ENCODE measurements at regions not wholly inside any gene's neighbourhood (a gene's known extent, or its start where the extent isn't known, plus 50 kb on each side); places are given as distances from the start of the nearest gene placed in this dataset.

GRCh38 chr14:62592877-62593276 lies 452.4 kb downstream of the KCNH5 start:
- CTCF ChIA-PET = no interaction called here

DNA sequence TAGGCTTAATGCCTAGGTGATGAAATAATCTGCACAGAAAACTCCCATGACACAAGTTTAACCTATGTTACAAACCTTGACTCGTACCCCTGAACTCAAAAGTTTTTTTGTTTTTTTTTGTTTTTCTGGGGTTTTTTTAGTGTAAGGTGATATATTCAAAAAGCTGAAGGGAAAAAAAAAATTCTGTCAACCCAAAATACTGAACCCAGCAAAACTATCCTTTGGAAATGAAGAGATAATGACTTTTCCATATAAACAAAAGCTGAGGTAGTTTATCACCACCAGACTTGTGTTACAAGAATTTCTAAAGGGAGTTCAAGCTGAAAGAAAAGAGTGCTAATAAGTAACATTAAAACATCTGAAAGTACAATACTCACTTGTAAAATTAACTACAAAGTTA lies 448.1 kb downstream of the KCNH5 start:
- H3K27me3 ChIP-seq (replicated peaks; ENCODE audit: control insufficient read depth, insufficient read depth, low read length) = no peaks in the 10 kb centered on the region
- no peaks in the 10 kb centered on the region for H3K36me3 Mint-ChIP-seq (ENCODE audit: insufficient read depth, unreplicated experiment)
- no peak overlapping the region for H3K4me3 ChIP-seq (ENCODE audit: low read depth, low read length)
- no peak for DNase-seq
- H3K4me1 Mint-ChIP-seq (ENCODE audit: low read depth, unreplicated experiment) = no peaks in the 10 kb centered on the region
- no TSS peak for BruUV-seq (replicated peaks)
- intact Hi-C loops (cut with micrococcal nuclease; ENCODE audit: unreplicated experiment) = no loop called here
- POLR2A ChIA-PET = no interaction called here
- TF ChIP-seq, protein P1, sequence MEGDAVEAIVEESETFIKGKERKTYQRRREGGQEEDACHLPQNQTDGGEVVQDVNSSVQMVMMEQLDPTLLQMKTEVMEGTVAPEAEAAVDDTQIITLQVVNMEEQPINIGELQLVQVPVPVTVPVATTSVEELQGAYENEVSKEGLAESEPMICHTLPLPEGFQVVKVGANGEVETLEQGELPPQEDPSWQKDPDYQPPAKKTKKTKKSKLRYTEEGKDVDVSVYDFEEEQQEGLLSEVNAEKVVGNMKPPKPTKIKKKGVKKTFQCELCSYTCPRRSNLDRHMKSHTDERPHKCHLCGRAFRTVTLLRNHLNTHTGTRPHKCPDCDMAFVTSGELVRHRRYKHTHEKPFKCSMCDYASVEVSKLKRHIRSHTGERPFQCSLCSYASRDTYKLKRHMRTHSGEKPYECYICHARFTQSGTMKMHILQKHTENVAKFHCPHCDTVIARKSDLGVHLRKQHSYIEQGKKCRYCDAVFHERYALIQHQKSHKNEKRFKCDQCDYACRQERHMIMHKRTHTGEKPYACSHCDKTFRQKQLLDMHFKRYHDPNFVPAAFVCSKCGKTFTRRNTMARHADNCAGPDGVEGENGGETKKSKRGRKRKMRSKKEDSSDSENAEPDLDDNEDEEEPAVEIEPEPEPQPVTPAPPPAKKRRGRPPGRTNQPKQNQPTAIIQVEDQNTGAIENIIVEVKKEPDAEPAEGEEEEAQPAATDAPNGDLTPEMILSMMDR (IDR thresholded peaks at IDR 0.05; ENCODE audit: insufficient read depth in 1 of 2, low read depth in 1 of 2, low read length in 1 of 2, severe bottlenecking in 1 of 2, unreplicated experiment in 1 of 2) = no peak
- H3K9me3 Mint-ChIP-seq (ENCODE audit: unreplicated experiment) = peaks cover 19% of the 10 kb centered on the region
- H3K36me3 ChIP-seq (ENCODE audit: control insufficient read depth, insufficient read depth, low read length) = no peaks in the 10 kb centered on the region
- H3K9me3 ChIP-seq = peaks cover 9% of the 10 kb centered on the region
- H3K27me3 Mint-ChIP-seq (ENCODE audit: insufficient read depth, unreplicated experiment) = no peaks in the 10 kb centered on the region
- CTCF ChIA-PET = no interaction called here
- H3K4me3 Mint-ChIP-seq (ENCODE audit: unreplicated experiment) = no peak overlapping the region
- H3K4me1 ChIP-seq = no peaks in the 10 kb centered on the region
- H3K27ac Mint-ChIP-seq (ENCODE audit: unreplicated experiment) = no peak overlapping the region

More at GRCh38 chr14:62592877-62593276, 452.4 kb downstream of the KCNH5 start:
- Histone ChIP-seq H3K9me3 (peaks cover 9% of the 10 kb centered on the region), H3K27me3 (replicated peaks; ENCODE audit: control insufficient read depth, insufficient read depth, low read length) (no peaks in the 10 kb centered on the region), H3K4me3 (ENCODE audit: low read depth, low read length) (no peak overlapping the region), H3K4me1 (no peaks in the 10 kb centered on the region), H3K36me3 (ENCODE audit: control insufficient read depth, insufficient read depth, low read length) (no peaks in the 10 kb centered on the region)
- Mint-ChIP-seq H3K36me3 (ENCODE audit: insufficient read depth, unreplicated experiment) (no peaks in the 10 kb centered on the region), H3K4me1 (ENCODE audit: low read depth, unreplicated experiment) (no peaks in the 10 kb centered on the region), H3K27me3 (ENCODE audit: insufficient read depth, unreplicated experiment) (no peaks in the 10 kb centered on the region), H3K27ac (ENCODE audit: unreplicated experiment) (no peak overlapping the region), H3K9me3 (ENCODE audit: unreplicated experiment) (peaks cover 11% of the 10 kb centered on the region), H3K4me3 (ENCODE audit: unreplicated experiment) (no peak overlapping the region)
- intact Hi-C loops (cut with micrococcal nuclease; ENCODE audit: unreplicated experiment) = no loop called here
- TF ChIP-seq, protein P1 (IDR thresholded peaks at IDR 0.05; ENCODE audit: insufficient read depth in 1 of 2, low read depth in 1 of 2, low read length in 1 of 2, severe bottlenecking in 1 of 2, unreplicated experiment in 1 of 2) = no peak
- POLR2A ChIA-PET = no interaction called here
- no TSS peak for BruUV-seq (replicated peaks)
- no peak for DNase-seq

DNA sequence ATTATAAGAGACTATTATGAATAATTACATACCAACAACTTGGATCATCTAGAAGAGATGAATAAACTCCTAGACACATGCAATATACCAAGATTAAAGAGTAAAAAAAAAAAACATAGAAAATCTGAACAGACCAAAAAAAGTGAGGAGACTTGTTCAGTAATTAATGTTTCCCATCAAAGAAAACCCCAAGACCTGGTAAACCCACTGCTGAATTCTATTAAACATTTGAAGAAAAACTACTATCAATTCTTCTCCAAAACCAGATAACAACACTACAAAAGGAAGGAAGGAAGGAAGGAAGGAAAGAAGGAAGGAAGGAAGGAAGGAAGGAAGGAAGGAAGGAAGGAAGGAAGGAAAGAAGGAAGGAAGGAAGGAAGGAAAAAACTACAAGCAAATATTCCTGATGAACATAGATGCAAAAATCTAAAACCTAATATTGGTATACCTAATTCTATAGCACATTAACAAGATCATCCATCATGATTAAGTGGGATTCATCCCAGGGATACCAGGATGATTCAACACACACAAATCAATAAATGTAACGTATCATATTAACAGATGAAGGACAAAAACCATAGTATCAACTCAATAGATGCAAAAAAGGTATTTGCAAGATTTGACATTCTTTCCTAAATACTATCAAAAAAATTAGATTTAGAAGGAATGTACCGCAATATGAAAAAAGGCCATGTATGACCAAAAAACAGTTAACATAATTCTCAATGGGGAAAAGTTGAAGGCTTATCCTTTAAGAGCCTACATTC lies 445.5 kb downstream of the KCNH5 start:
- peaks cover 19% of the 10 kb centered on the region for H3K9me3 Mint-ChIP-seq (ENCODE audit: unreplicated experiment)
- Histone ChIP-seq H3K27me3 (replicated peaks; ENCODE audit: control insufficient read depth, insufficient read depth, low read length) (no peaks in the 10 kb centered on the region), H3K4me1 (no peaks in the 10 kb centered on the region), H3K4me3 (ENCODE audit: low read depth, low read length) (no peak overlapping the region), H3K36me3 (ENCODE audit: control insufficient read depth, insufficient read depth, low read length) (no peaks in the 10 kb centered on the region), H3K9me3 (peaks cover 5% of the 10 kb centered on the region; the same call in 1 of the 2 replicates)
- no peak for DNase-seq
- no TSS peak for BruUV-seq (replicated peaks)
- no peaks in the 10 kb centered on the region for H3K36me3 Mint-ChIP-seq (ENCODE audit: insufficient read depth, unreplicated experiment)
- no peaks in the 10 kb centered on the region for H3K4me1 Mint-ChIP-seq (ENCODE audit: low read depth, unreplicated experiment)
- H3K4me3 Mint-ChIP-seq (ENCODE audit: unreplicated experiment) = no peak overlapping the region
- no peak overlapping the region for H3K27ac Mint-ChIP-seq (ENCODE audit: unreplicated experiment)
- POLR2A ChIA-PET = no interaction called here
- intact Hi-C loops (cut with micrococcal nuclease; ENCODE audit: unreplicated experiment) = no loop called here
- no peaks in the 10 kb centered on the region for H3K27me3 Mint-ChIP-seq (ENCODE audit: insufficient read depth, unreplicated experiment)
- CTCF ChIA-PET = no interaction called here
- TF ChIP-seq, protein P1 (IDR thresholded peaks at IDR 0.05; ENCODE audit: insufficient read depth in 1 of 2, low read depth in 1 of 2, low read length in 1 of 2, severe bottlenecking in 1 of 2, unreplicated experiment in 1 of 2) = no peak
